HG03432 (cell line): ENCODE measurements at regions not wholly inside any gene's neighbourhood (a gene's known extent, or its start where the extent isn't known, plus 50 kb on each side); places are given as distances from the start of the nearest gene placed in this dataset.
A peak's percentile ranks its signal among the peaks of the same experiment; 100 is the strongest.

Experiments used
- ATAC-seq: cut with Tn5 transposase; IDR thresholded peaks from one replicate; pipeline ENCODE4 v1.9.1; 2021; ENCODE audit warnings: mild to moderate bottlenecking, moderate library complexity; ENCODE audit not compliant: unreplicated experiment

- ATAC-seq, result no peak
Observed at GRCh38 chr4:115418635-115419396, 305.4 kb upstream of the NDST4 start.

DNA sequence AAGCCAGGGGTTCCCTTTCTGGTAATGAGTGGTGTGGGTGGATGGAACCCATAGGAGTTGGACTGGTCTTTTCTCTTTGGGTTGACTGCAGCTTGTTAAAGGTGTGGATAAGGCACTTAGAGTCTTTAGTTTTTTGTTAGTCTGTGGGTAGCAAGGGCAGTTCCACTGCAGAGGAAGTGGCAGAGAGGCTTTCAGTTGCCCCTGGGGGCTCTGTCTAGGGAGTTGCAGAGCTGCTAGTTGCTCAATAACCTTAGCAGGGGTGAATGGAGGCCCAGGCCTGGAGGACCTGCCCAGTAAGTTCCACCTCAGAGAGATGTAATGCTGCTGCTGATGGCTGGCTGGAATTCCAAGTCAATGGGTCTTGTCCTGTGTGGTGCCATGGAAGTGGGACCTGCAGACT lies 282.6 kb upstream of the NDST4 start:
- ATAC-seq, result no peak

DNA sequence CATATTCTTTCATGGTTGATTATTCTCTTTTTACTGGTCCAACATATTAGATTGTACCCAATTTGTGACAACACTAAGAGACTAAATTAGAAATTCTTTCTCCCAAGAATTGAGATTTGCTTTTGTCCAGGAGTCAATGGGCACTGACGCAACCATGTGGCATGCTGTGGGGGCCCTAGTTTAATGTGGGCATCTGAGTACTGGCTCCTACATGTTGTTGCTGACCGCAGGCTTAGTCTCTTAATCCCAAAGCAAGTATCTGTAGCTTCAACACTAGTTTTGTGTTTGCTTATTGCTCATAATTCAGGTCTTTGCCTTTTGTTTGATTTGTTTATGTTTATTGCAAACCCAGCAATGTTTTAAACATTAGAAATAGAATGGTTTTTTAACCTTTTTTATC lies 263.4 kb upstream of the NDST4 start:
- ATAC-seq, result no peak

DNA sequence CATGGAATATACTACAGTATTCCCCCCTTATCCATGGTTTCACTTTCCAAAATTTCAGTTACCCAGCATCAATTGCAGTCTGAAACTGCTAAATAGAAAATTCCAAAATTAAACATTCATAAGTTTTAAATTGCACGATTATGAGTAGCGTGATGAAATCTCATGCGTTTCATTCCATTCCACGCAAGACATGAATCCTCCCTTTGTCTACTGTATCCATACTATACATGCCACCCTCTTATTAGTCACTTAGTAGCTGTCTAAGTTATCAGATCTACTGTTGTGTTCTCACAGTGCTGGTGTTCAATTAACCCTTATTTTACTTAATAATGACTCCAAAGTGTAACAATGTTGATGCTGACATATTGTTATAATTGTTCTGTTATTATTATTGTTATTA lies 261.2 kb upstream of the NDST4 start:
- ATAC-seq, result no peak

DNA sequence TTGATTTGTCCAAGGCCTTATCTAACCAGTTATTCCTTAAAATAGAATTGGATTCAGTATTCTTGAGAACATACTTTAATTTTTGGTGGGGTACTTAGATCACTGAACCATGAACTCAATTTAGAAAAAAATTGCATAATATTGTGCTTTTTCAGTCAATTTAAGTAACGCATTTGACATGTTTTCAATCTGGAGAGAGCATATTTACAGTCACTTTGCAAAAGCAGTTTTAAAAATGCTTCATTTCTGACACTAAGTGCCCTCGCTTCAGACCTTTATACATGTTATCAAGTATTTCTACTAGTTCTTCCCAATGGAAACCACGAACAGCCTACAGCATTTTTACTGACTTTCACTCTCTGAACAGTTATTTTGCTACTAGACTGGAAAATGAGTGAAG lies 257.1 kb upstream of the NDST4 start:
- ATAC-seq, result no peak

- ATAC-seq, result no peak
Observed at GRCh38 chr4:115370012-115370411, 256.6 kb upstream of the NDST4 start.

GRCh38 chr4:115366390-115366789 lies 253.0 kb upstream of the NDST4 start:
- ATAC-seq, result no peak

DNA sequence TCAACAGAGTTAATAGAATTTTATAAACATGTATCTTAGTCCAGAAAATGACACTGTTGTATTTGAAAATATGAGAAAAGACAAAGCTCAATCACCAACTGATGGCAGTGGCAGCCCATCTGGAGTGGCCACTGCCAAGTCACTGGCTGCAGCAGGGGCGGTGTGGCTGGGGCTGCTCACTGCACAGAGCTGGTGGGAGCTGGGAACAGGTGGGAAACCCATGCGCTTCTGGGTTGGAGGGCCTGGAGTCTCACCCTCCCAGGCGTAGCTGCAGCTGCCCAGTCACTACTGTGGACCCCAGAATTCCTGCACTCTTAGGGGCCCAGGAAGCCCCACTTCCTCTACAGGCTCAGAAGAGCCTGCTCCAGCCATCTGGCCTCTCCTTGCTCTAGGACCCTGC lies 251.8 kb upstream of the NDST4 start:
- ATAC-seq, result no peak

DNA sequence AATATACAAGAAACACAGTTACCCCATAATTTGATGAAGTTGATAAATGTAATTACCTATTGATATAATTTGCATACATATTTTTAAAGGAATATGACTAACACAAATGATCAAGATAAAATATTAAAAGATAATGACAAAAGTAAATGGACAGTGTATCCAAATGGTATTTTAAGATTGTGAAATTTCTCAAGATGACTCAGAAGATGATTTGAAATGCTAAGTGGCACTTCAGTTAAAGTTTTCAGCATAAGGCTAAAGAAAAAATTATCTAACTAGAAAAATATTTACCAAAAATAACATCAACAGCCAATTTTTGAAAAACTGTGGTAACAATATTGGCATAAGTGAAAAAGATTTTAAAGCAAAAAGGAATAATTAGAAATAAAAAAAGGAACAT lies 248.4 kb upstream of the NDST4 start:
- no peak for ATAC-seq

GRCh38 chr4:115360431-115360830 lies 247.0 kb upstream of the NDST4 start:
- no peak for ATAC-seq

- ATAC-seq, result no peak
Observed at GRCh38 chr4:115357776-115358175, 244.4 kb upstream of the NDST4 start.

- no peak for ATAC-seq
Observed at GRCh38 chr4:115356176-115356575, 242.8 kb upstream of the NDST4 start.

GRCh38 chr4:115355329-115355728 lies 241.9 kb upstream of the NDST4 start:
- no peak for ATAC-seq

DNA sequence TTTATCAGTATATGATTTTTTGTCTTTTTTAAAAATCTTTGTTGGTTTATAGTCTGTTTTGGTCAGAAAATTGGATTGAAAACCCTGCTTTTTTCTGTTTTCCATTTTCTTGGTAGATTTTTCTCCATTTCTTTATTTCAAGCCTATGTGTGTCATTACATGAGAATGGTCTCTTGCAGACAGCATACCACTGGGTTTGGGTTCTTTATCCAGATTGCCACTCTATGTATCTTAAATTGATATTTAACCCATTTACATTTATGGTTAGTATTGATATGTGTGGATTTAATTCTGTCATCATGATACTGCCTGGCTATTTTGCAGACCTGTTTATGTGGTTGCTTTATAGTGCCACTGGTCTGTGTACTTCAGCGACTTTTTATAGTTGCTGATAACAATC lies 239.9 kb upstream of the NDST4 start:
- no peak for ATAC-seq

DNA sequence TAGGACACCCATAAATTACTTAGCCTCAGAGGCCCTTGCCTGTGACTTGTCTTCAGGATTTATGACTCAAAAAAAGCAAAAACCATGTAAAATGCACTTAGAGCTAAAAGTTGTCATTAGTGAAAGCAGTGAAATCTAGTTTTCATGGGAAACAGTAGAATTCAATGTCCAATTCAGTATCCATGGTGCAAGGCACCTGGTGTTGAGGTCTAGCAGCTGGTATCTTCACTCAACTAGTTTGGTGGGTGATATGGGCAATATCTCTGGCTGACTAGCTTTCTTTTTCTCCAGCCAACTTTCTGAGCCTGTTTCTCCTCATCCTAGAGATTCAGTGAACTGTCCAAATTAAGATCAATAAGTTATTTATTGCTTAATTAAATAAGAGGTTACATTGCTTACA lies 229.8 kb upstream of the NDST4 start:
- ATAC-seq, result no peak

- peak; percentile 84 for ATAC-seq
Observed at GRCh38 chr4:115334736-115335411, 221.5 kb upstream of the NDST4 start.

DNA sequence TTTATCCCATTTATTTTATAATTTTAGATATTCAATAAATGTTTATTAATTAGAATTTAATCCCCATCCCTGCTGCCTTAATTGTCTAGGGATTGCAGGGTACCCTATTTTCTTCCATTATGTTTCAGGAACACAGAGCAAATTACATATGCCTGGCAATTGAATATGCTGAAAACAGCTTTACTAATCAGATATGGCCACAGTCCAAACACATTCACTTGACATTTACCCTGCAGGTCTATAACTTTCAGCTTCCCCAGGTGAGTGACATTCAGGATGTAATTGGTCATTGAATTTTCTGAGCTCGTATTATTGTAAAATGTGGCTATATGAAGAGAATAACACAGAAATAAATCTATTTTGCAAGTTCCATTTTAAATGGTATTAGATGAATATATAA lies 218.7 kb upstream of the NDST4 start:
- ATAC-seq, result no peak

DNA sequence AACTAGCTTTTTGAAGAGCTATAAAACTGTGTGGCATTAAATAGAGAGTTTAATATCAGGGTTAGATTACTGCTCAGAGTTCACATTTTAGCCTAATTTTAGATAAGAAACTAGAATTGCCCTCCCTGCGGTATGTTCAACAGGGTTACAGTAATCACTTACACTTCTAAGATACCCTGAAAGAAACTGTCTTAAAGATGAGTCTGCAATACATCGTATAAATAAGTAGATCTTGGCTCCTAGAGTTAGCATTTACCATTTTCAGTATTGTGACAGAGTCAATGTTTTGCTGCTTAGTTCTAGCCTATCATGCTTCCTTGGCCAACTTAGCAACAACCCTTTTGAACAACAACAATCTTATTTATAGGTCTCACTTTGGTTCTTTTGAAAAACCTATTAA lies 217.8 kb upstream of the NDST4 start:
- no peak for ATAC-seq

DNA sequence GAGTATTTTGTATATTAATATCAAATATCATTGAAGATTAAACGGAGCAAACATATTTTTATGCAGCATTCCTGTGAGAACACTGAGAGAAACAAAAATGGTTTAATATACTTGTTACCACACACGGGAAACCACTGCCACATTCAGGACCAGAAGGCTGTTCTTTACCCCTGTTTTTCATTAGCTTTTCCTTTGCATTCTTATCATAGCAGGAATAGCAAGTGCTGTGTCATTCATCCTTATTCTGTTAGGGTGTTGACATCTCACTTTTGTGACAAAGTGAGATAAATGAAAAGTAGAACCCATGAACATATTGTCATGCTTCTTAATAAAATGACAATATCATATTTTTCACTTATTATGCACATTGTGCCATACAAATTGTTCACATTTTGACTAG lies 212.4 kb upstream of the NDST4 start:
- no peak for ATAC-seq

GRCh38 chr4:115323106-115323707 lies 209.8 kb upstream of the NDST4 start:
- ATAC-seq, result no peak

GRCh38 chr4:115315182-115315581 lies 201.8 kb upstream of the NDST4 start:
- no peak for ATAC-seq

- no peak for ATAC-seq
Observed at GRCh38 chr4:115310641-115311040, 197.2 kb upstream of the NDST4 start.
